ENCODE measurements at regions not wholly inside any gene's neighbourhood (a gene's known extent, or its start where the extent isn't known, plus 50 kb on each side); places are given as distances from the start of the nearest gene placed in this dataset.
"Not testable (repeated sequence)": the region's sequence is repeated elsewhere in the genome, so short reads cannot be mapped to it uniquely, and the experiment has no call there.

- not testable (repeated sequence) for TF ChIP-seq ZNF274 (IDR thresholded peaks at IDR 0.05; ENCODE audit: low read depth, low read length); YY1 (IDR thresholded peaks at IDR 0.05; ENCODE audit: insufficient read depth, insufficient read length); SUZ12 (IDR thresholded peaks at IDR 0.05; ENCODE audit: extremely low read depth, insufficient read depth, insufficient read length)
Observed at GRCh38 chr2:16345231-16345630, 320.4 kb downstream of the CYRIA start.
